B cell (primary cell): ENCODE measurements at regions not wholly inside any gene's neighbourhood (a gene's known extent, or its start where the extent isn't known, plus 50 kb on each side); places are given as distances from the start of the nearest gene placed in this dataset.

Experiments used
- ATAC-seq: fragments of 200-7000 bp; cut with Tn5 transposase; one replicate; pipeline ENCODE4 v1.10.0; 2021; ENCODE audit warnings: low read depth, mild to moderate bottlenecking, moderate number of reproducible peaks, moderate library complexity
- CTCF ChIA-PET: fragments of 350-600 bp; sonication (Branson Sonifier 250); formaldehyde crosslinking; loops from one replicate; lab custom pipeline; 2021; ENCODE audit warnings: antibody characterized with exemption, inconsistent platforms; lab: Charles Lee
- POLR2A ChIA-PET: fragments of 350-600 bp; sonication (Branson Sonifier 250); formaldehyde crosslinking; loops from one replicate; lab custom pipeline; 2021; ENCODE audit warnings: antibody characterized with exemption; lab: Charles Lee
- DNase-seq: peaks from one replicate; pipeline ENCODE4 v3.0.0; 2013
- H2AFZ ChIP-seq: 2 replicates; pipeline ENCODE4 v1.6.1; 2012; ENCODE audit warnings: mild to moderate bottlenecking, low read depth, low read length; ENCODE audit not compliant: insufficient read depth, poor library complexity, severe bottlenecking
- H3K27ac ChIP-seq, 2 donors: 1 replicate in 1 of 2; 2 replicates in 1 of 2; pipeline ENCODE4 v1.5.1; 2012 to 2013; ENCODE audit warnings: low read length in 2 of 2, mild to moderate bottlenecking in 2 of 2, moderate library complexity in 1 of 2
- H3K27me3 ChIP-seq, 4 experiments: fragments of 200-600 bp in 1 of 4; sonication (generic) in 1 of 4; replicated peaks in 1 of 4; 1 replicate in 2 of 4; 2 replicates in 2 of 4; pipeline versions ENCODE4 v1.6.1 to v1.7.0; 2013 to 2016; ENCODE audit warnings: low read length in 3 of 4, mild to moderate bottlenecking in 2 of 4, mixed read lengths in 1 of 4, moderate library complexity in 1 of 4; ENCODE audit not compliant: insufficient read depth in 4 of 4, control insufficient read depth in 3 of 4; ENCODE audit errors: control extremely low read depth in 1 of 4
- H3K36me3 ChIP-seq, 2 experiments: replicated peaks in 1 of 2; 1 replicate in 1 of 2; 2 replicates in 1 of 2; pipeline versions ENCODE4 v1.6.1 to v1.7.1; 2013; ENCODE audit warnings: low read length in 1 of 2; ENCODE audit not compliant: insufficient read depth in 2 of 2, control insufficient read depth in 1 of 2; ENCODE audit errors: control extremely low read depth in 1 of 2, extremely low read depth in 1 of 2
- H3K4me1 ChIP-seq, 2 donors: fragments of 200-600 bp in 1 of 2; sonication (generic) in 1 of 2; 1 replicate in 1 of 2; 2 replicates in 1 of 2; pipeline versions ENCODE4 v1.5.1 to v1.6.1; 2013 to 2017; ENCODE audit warnings: low read length in 2 of 2; ENCODE audit not compliant: control insufficient read depth in 2 of 2, insufficient read depth in 2 of 2
- H3K4me2 ChIP-seq: replicated peaks from 2 replicates; pipeline ENCODE3; 2012; ENCODE audit warnings: mild to moderate bottlenecking, low read depth, low read length; ENCODE audit not compliant: poor library complexity, severe bottlenecking
- H3K4me3 ChIP-seq, 5 experiments: fragments of 200-600 bp in 1 of 5; sonication (generic) in 1 of 5; 1 replicate in 3 of 5; 2 replicates in 2 of 5; pipeline versions ENCODE4 v1.5.1 to v1.7.0; 2011 to 2016; ENCODE audit warnings: low read length in 4 of 5, mild to moderate bottlenecking in 4 of 5, low read depth in 2 of 5, control low read depth in 1 of 5, moderate library complexity in 1 of 5; ENCODE audit not compliant: insufficient read depth in 1 of 5; ENCODE audit errors: control extremely low read depth in 1 of 5, extremely low read depth in 1 of 5
- H3K79me2 ChIP-seq: fragments of 200-600 bp; sonication (generic); one replicate; pipeline ENCODE4 v1.6.0; 2016; ENCODE audit warnings: low read length; ENCODE audit not compliant: control insufficient read depth, insufficient read depth
- H3K9ac ChIP-seq: fragments of 200-600 bp; sonication (generic); 2 replicates; pipeline ENCODE4 v1.6.1; 2017; ENCODE audit warnings: mild to moderate bottlenecking, low read length, moderate library complexity
- H3K9me3 ChIP-seq, 3 donors: one replicate each; pipeline versions ENCODE4 v1.6.1 to v1.7.1; 2013; ENCODE audit warnings: low read length in 2 of 3; ENCODE audit not compliant: control insufficient read depth in 2 of 3, insufficient read depth in 1 of 3; ENCODE audit errors: control extremely low read depth in 1 of 3
- H4K20me1 ChIP-seq: 2 replicates; pipeline ENCODE4 v1.6.0; 2012; ENCODE audit warnings: mild to moderate bottlenecking, low read length; ENCODE audit not compliant: insufficient read depth, control insufficient read depth, poor library complexity, severe bottlenecking
- H3K27ac Mint-ChIP-seq: one replicate; pipeline ENCODE4 v1.8.0; 2021; ENCODE audit warnings: mixed read lengths
- H3K27me3 Mint-ChIP-seq: one replicate; pipeline ENCODE4 v1.8.0; 2021; ENCODE audit warnings: mixed read lengths
- H3K4me1 Mint-ChIP-seq: one replicate; pipeline ENCODE4 v1.8.0; 2021; ENCODE audit warnings: mixed read lengths
- H3K4me3 Mint-ChIP-seq: one replicate; pipeline ENCODE4 v1.8.0; 2021; ENCODE audit warnings: mixed read lengths
- H3K9me3 Mint-ChIP-seq: one replicate; pipeline ENCODE4 v1.8.0; 2022; ENCODE audit warnings: mixed read lengths; ENCODE audit not compliant: insufficient read depth
- EZH2 ChIP-seq: IDR thresholded peaks from 2 replicates; pipeline ENCODE4 v1.6.1; 2012; ENCODE audit warnings: borderline replicate concordance, low read depth, mild to moderate bottlenecking, moderate library complexity, low read length; ENCODE audit not compliant: insufficient read depth, poor library complexity, severe bottlenecking
- WGBS: methylation state at CpG from one replicate; pipeline ENCODE4 v1.1.5; 2013; ENCODE audit warnings: missing lambda C conversion rate; ENCODE audit not compliant: insufficient coverage; 5-methylcytosine and 5-hydroxymethylcytosine counted together
- intact Hi-C: fragments of 100-400 bp; cut with micrococcal nuclease; formaldehyde crosslinking; loops from one replicate; pipeline ENCODE4 v1.10.0; 2022
- TF ChIP-seq, protein P1 (sequence below): fragments of 200-600 bp; IDR thresholded peaks from one replicate; pipeline ENCODE4 v1.8.0; 2022; ENCODE audit warnings: antibody characterized with exemption, mild to moderate bottlenecking

DNA sequence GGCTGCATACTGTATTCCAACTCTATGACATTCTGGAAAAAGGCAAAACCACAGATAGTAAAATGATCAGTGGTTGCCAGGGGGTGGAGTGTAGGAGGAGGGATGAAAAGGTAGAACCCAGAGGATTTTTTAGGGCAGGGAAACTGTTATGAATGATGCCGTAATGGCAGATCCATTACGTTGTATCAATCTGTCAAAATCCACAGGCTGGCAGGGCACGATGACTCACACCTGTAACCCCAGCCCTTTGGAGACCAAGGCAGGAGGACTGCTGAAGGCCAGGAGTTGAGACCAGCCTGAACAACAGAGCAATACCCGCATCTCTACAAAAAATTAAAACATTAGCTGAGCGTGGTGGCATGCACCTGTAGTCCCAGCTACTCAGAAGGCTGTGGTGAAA, 91.8 kb downstream of the RMI2 start:
- Histone ChIP-seq H3K36me3 (no peaks in the 10 kb centered on the region), H4K20me1 (no peaks in the 10 kb centered on the region), H3K79me2 (no peaks in the 10 kb centered on the region), H3K27ac (no peak overlapping the region), H3K27me3 (peaks cover 0 to 7% (median 2%) of the 10 kb centered on the region in 4 experiments), H3K9ac (no peak overlapping the region), H3K4me1 (no peaks in the 10 kb centered on the region), H3K4me3 (no peak overlapping the region), H3K9me3 (peaks cover 0 to 26% (median 18%) of the 10 kb centered on the region in 3 donors), H2AFZ (no peak overlapping the region), H3K4me2 (no peak overlapping the region)
- ChIA-PET POLR2A (interaction anchor here (0.5 to 0.7 kb wide), 2 partner anchors 630 to 748 kb away, joined by 6 to 7 read pairs; no protein-coding TSS in a partner anchor), CTCF (no interaction called here)
- DNase-seq (no peak), ATAC-seq (no peak)
- H3K27me3 Mint-ChIP-seq, result peaks cover 3% of the 10 kb centered on the region
- intact Hi-C loops, result loop anchor here (10.0 kb wide), 1 partner anchor 48 kb away; no protein-coding TSS in a partner anchor
- no peak overlapping the region for H3K4me3 Mint-ChIP-seq
- H3K9me3 Mint-ChIP-seq, result peaks cover 15% of the 10 kb centered on the region
- WGBS, result 96% methylated on average over 3 of the region's 5 CpGs
- H3K27ac Mint-ChIP-seq, result no peak overlapping the region
- TF ChIP-seq, protein P1, sequence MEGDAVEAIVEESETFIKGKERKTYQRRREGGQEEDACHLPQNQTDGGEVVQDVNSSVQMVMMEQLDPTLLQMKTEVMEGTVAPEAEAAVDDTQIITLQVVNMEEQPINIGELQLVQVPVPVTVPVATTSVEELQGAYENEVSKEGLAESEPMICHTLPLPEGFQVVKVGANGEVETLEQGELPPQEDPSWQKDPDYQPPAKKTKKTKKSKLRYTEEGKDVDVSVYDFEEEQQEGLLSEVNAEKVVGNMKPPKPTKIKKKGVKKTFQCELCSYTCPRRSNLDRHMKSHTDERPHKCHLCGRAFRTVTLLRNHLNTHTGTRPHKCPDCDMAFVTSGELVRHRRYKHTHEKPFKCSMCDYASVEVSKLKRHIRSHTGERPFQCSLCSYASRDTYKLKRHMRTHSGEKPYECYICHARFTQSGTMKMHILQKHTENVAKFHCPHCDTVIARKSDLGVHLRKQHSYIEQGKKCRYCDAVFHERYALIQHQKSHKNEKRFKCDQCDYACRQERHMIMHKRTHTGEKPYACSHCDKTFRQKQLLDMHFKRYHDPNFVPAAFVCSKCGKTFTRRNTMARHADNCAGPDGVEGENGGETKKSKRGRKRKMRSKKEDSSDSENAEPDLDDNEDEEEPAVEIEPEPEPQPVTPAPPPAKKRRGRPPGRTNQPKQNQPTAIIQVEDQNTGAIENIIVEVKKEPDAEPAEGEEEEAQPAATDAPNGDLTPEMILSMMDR, result no peak
- no peak for TF ChIP-seq EZH2
- no peaks in the 10 kb centered on the region for H3K4me1 Mint-ChIP-seq

DNA sequence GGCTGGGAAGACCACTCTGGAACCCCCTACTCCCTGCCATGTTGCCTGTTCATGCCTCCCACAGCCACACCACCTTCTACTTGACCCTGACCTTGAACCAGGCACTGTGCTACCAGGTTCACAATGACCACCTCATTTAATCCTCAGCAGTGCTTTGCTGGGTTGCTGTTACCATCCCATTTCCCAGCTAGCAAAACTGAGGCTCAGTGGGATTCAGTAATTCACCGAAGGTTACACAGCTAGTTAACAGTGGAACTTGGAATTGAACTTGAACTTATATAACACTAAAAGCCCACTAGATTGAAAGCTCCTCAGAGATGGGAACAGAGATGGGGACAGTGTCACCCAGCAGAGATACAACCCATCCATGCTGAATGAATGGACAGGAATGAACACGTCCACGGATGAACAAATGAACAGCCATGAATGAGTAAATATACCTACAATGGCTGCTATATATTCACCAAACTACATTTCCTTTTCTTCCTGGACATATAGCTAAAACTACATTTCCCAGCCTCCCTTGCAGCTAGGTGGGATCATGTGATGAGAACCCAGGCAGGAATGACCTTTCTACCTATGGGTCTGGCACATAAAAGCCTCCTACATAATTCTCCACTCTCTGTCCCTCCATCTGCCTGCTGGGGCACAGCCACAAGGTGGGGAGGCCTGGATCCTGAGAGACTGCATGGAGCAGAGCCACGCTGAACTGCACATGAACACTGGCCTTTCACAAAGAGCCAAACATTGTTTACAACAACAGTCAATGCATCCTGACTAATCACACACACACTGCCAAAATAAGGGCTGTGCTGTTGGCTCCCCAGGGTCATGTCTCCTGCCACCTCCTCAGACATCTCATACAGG, 94.8 kb downstream of the RMI2 start:
- H3K27ac Mint-ChIP-seq, result no peak overlapping the region
- Histone ChIP-seq H3K27me3 (peaks cover 0 to 7% (median 2%) of the 10 kb centered on the region in 4 experiments), H3K4me2 (no peak overlapping the region), H3K36me3 (no peaks in the 10 kb centered on the region), H2AFZ (no peak overlapping the region), H4K20me1 (no peaks in the 10 kb centered on the region), H3K79me2 (no peaks in the 10 kb centered on the region), H3K27ac (no peak overlapping the region), H3K9me3 (peaks cover 0 to 22% (median 16%) of the 10 kb centered on the region in 3 donors), H3K4me3 (no peak overlapping the region), H3K9ac (no peak overlapping the region), H3K4me1 (no peaks in the 10 kb centered on the region)
- intact Hi-C loops, result loop anchor here (10.0 kb wide), 1 partner anchor 45 kb away; no protein-coding TSS in a partner anchor
- ATAC-seq (no peak), DNase-seq (no peak)
- no CpG with 5 or more reads among the region's 4 CpGs for WGBS
- peaks cover 8% of the 10 kb centered on the region for H3K9me3 Mint-ChIP-seq
- H3K4me3 Mint-ChIP-seq, result no peak overlapping the region
- TF ChIP-seq, protein P1, result no peak
- no peak for TF ChIP-seq EZH2
- CTCF ChIA-PET, result interaction anchor here (1.0 kb wide), 1 partner anchor 32 kb away, joined by 4 read pairs; no protein-coding TSS in a partner anchor
- peaks cover 3% of the 10 kb centered on the region for H3K27me3 Mint-ChIP-seq
- POLR2A ChIA-PET, result no interaction called here
- H3K4me1 Mint-ChIP-seq, result no peaks in the 10 kb centered on the region
